Small intestine (tissue), 7 donors: ENCODE measurements at regions not wholly inside any gene's neighbourhood (a gene's known extent, or its start where the extent isn't known, plus 50 kb on each side); places are given as distances from the start of the nearest gene placed in this dataset.
A peak's percentile ranks its signal among the peaks of the same experiment; 100 is the strongest.

Experiments used
- DNase-seq, 2 donors: peaks; one replicate each; pipeline versions ENCODE4 v3.0.0 to v3.0.0-alpha.2; 2013
- FAIRE-seq: peaks from 2 replicates; lab custom pipeline; 2012; peaks lifted over from hg19 to GRCh38; lab: Jason Lieb, UNC
- H3K27ac ChIP-seq, 3 donors: one replicate each; pipeline ENCODE4 v1.5.1; 2013; ENCODE audit warnings: low read length in 2 of 3, mild to moderate bottlenecking in 2 of 3, control low read depth in 1 of 3, inconsistent platforms in 1 of 3, low read depth in 1 of 3, moderate library complexity in 1 of 3
- H3K27me3 ChIP-seq, 3 donors: one replicate each; pipeline ENCODE4 v1.6.1; 2013; ENCODE audit warnings: low read length in 3 of 3, inconsistent platforms in 1 of 3; ENCODE audit not compliant: control insufficient read depth in 3 of 3, insufficient read depth in 3 of 3
- H3K36me3 ChIP-seq, 3 donors: one replicate each; pipeline ENCODE4 v1.6.1; 2013; ENCODE audit warnings: low read length in 3 of 3, inconsistent platforms in 1 of 3, low read depth in 1 of 3, mild to moderate bottlenecking in 1 of 3, moderate library complexity in 1 of 3; ENCODE audit not compliant: control insufficient read depth in 3 of 3, insufficient read depth in 2 of 3
- H3K4me1 ChIP-seq, 3 donors: one replicate each; pipeline ENCODE4 v1.6.1; 2013; ENCODE audit warnings: low read length in 2 of 3, inconsistent platforms in 1 of 3, low read depth in 1 of 3, mild to moderate bottlenecking in 1 of 3, moderate library complexity in 1 of 3; ENCODE audit not compliant: control insufficient read depth in 3 of 3, insufficient read depth in 2 of 3
- H3K4me3 ChIP-seq, 3 donors: one replicate each; pipeline ENCODE4 v1.5.1; 2013; ENCODE audit warnings: low read length in 3 of 3, control low read depth in 1 of 3, inconsistent platforms in 1 of 3, low read depth in 1 of 3, mild to moderate bottlenecking in 1 of 3, moderate library complexity in 1 of 3
- H3K9me3 ChIP-seq, 2 donors: one replicate each; pipeline ENCODE4 v1.6.1; 2013; ENCODE audit warnings: low read depth in 1 of 2, low read length in 1 of 2; ENCODE audit not compliant: control insufficient read depth in 2 of 2, insufficient read depth in 1 of 2
- WGBS, 3 donors: extraction: QIAGEN DNeasy Blood & Tissue Kit; methylation state at CpG; one replicate each; pipeline ENCODE4 v1.1.7; 2013; 5-methylcytosine and 5-hydroxymethylcytosine counted together
- donor health status: healthy with polysubstance abuse.
- donor health status: control.
- donor health status: control.
- donor health status: Bipolar disorder and iron deficiency.
- donor health status: healthy.

- DNase-seq (peak in 1 of 2 donors; percentile 16), FAIRE-seq (no peak)
- no peaks in the 10 kb centered on the region for H3K36me3 ChIP-seq
- H3K9me3 ChIP-seq: no peaks in the 10 kb centered on the region
- 44 to 60% (median 51%) methylated on average over 7 of the region's 7 CpGs for WGBS, 3 donors
- peaks cover 0 to 3% (median 0%) of the 10 kb centered on the region in 3 donors for H3K4me1 ChIP-seq
- no peak overlapping the region for H3K27ac ChIP-seq
- H3K27me3 ChIP-seq: no peaks in the 10 kb centered on the region
- no peak overlapping the region for H3K4me3 ChIP-seq
These were observed 433.1 kb downstream of the CHSY3 start for GRCh38 chr5:130337179-130337888.

DNA sequence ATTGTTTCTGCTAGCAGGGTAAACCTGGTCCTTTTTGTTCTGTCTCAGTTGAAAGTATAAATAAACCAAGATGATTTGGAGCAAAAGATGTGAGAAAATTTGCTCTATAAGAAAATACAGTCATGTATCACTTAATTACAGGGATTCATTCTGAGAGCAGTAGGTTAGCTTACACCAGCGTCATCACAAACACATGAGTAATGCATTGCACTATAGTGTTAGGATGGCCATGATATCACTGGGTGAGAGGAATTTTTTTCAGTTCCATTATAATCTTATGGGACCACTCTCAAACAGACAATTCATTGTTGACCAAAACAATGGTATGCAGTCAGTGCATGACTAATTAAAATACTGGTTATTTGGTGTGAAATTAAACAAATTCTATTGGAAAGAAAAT, 430.9 kb downstream of the CHSY3 start:
- Histone ChIP-seq H3K27me3 (no peaks in the 10 kb centered on the region), H3K9me3 (peaks cover 0 to 7% of the 10 kb centered on the region in 2 donors), H3K4me1 (peaks cover 0 to 3% (median 0%) of the 10 kb centered on the region in 3 donors), H3K4me3 (no peak overlapping the region), H3K27ac (no peak overlapping the region), H3K36me3 (no peaks in the 10 kb centered on the region)
- no peak for FAIRE-seq
- no peak for DNase-seq
- WGBS, 3 donors: 78 to 92% (median 91%) methylated on average over 1 of the region's 1 CpG

GRCh38 chr5:130333089-130333488, 428.8 kb downstream of the CHSY3 start:
- FAIRE-seq (no peak), DNase-seq (no peak)
- WGBS, 3 donors: 76 to 86% (median 80%) methylated on average over 2 of the region's 2 CpGs
- peaks cover 0 to 3% (median 0%) of the 10 kb centered on the region in 3 donors for H3K4me1 ChIP-seq
- no peak overlapping the region for H3K27ac ChIP-seq
- H3K9me3 ChIP-seq: peaks cover 0 to 14% of the 10 kb centered on the region in 2 donors
- no peak overlapping the region for H3K4me3 ChIP-seq
- H3K36me3 ChIP-seq: no peaks in the 10 kb centered on the region
- no peaks in the 10 kb centered on the region for H3K27me3 ChIP-seq

GRCh38 chr5:130331332-130331731, 427.1 kb downstream of the CHSY3 start:
- Histone ChIP-seq H3K9me3 (peaks cover 0 to 14% of the 10 kb centered on the region in 2 donors), H3K27ac (no peak overlapping the region), H3K4me1 (no peaks in the 10 kb centered on the region), H3K4me3 (no peak overlapping the region), H3K27me3 (no peaks in the 10 kb centered on the region), H3K36me3 (no peaks in the 10 kb centered on the region)
- whole genome bisulfite sequencing, 3 donors: 90 to 98% (median 92%) methylated on average over 3 of the region's 3 CpGs
- no peak for DNase-seq
- FAIRE-seq: no peak

- 74 to 83% (median 78%) methylated on average over 7 of the region's 7 CpGs for WGBS, 3 donors
- DNase-seq (no peak), FAIRE-seq (no peak)
- Histone ChIP-seq H3K4me3 (no peak overlapping the region), H3K4me1 (no peaks in the 10 kb centered on the region), H3K27ac (no peak overlapping the region), H3K9me3 (peaks cover 0 to 16% of the 10 kb centered on the region in 2 donors), H3K36me3 (no peaks in the 10 kb centered on the region), H3K27me3 (no peaks in the 10 kb centered on the region)
These were observed 420.8 kb downstream of the CHSY3 start for GRCh38 chr5:130324953-130325671.

- no peak overlapping the region for H3K4me3 ChIP-seq
- no peak for FAIRE-seq
- H3K36me3 ChIP-seq: no peaks in the 10 kb centered on the region
- H3K4me1 ChIP-seq: no peaks in the 10 kb centered on the region
- WGBS, 3 donors: 56 to 77% (median 73%) methylated on average over 3 of the region's 3 CpGs
- peaks cover 0 to 9% of the 10 kb centered on the region in 2 donors for H3K9me3 ChIP-seq
- H3K27me3 ChIP-seq: no peaks in the 10 kb centered on the region
- H3K27ac ChIP-seq: no peak overlapping the region
- peak in 1 of 2 donors; percentile 51 for DNase-seq
These were observed 419.7 kb downstream of the CHSY3 start for GRCh38 chr5:130323804-130324454.

GRCh38 chr5:130321931-130322330, 417.7 kb downstream of the CHSY3 start:
- Histone ChIP-seq H3K4me1 (peaks cover 0 to 15% (median 0%) of the 10 kb centered on the region in 3 donors), H3K27me3 (no peaks in the 10 kb centered on the region), H3K27ac (no peak overlapping the region), H3K4me3 (no peak overlapping the region), H3K36me3 (no peaks in the 10 kb centered on the region), H3K9me3 (peaks cover 0 to 9% of the 10 kb centered on the region in 2 donors)
- FAIRE-seq (no peak), DNase-seq (no peak)

DNA sequence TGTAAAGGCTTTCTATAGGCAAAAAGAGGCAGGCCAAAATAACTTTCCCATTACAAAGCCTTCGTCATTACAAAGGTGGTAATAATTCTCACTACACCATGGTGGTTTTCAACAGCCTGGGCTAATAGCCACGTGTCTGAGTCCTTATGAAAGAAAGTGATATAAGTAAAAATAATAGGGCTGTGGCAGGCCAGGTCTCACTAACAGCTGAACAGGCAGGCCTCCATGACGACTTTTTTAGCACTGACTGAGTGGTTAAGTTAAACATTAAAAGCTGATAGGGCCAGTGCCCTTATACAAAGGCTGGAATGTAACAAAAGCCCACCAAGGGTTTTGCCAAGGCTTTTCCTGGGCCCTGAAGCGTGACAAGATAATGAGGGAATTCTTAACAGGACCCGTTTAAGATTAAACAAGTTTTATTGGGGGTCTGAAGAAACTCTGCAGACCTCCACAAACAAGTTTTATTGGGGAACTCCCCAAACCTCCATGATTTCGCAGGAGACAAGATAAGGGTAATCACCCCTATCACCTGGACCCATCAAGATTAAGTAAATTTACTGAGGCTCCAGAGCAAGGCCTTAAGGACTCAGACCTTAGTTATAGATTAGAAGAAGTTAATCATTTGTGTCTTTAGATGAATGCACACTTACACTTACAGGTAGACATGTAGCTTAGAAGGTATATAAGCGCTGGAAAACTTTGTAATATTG, 412.9 kb downstream of the CHSY3 start:
- H3K27ac ChIP-seq: peak overlapping the region in 1 of 3 donors; percentile 34
- DNase-seq (peak in 1 of 2 donors; percentile 65), FAIRE-seq (no peak)
- 15 to 48% (median 32%) methylated on average over 7 of the region's 7 CpGs for WGBS, 3 donors
- no peaks in the 10 kb centered on the region for H3K27me3 ChIP-seq
- H3K4me3 ChIP-seq: no peak overlapping the region
- peaks cover 0 to 7% of the 10 kb centered on the region in 2 donors for H3K9me3 ChIP-seq
- H3K36me3 ChIP-seq: no peaks in the 10 kb centered on the region
- H3K4me1 ChIP-seq: peaks cover 0 to 20% (median 0%) of the 10 kb centered on the region in 3 donors
